ENCODE measurements at regions not wholly inside any gene's neighbourhood (a gene's known extent, or its start where the extent isn't known, plus 50 kb on each side); places are given as distances from the start of the nearest gene placed in this dataset.

DNA sequence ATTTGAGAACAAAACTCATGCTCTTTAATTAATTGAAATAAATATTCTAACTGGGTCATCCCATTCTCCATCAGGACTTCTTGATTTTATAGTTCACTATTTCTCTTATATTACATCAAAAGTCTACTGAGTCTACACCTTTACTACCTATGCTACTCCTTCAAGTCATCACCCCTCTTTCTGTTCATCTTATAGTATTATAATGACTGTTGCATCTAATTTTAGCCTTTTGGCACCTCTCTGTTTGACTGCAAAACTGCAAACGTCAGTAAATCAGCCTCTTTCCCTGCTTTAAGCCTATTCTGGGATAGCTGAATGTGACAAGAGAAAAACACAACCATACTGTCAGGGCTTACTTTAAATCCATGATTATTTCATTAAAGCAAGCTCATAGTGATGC lies 639.1 kb downstream of the GABRG1 start:
- no peak for TF ChIP-seq HDAC2 (CRISPR knock-in tag; IDR thresholded peaks at IDR 0.05)
- TF ChIP-seq, protein P1, sequence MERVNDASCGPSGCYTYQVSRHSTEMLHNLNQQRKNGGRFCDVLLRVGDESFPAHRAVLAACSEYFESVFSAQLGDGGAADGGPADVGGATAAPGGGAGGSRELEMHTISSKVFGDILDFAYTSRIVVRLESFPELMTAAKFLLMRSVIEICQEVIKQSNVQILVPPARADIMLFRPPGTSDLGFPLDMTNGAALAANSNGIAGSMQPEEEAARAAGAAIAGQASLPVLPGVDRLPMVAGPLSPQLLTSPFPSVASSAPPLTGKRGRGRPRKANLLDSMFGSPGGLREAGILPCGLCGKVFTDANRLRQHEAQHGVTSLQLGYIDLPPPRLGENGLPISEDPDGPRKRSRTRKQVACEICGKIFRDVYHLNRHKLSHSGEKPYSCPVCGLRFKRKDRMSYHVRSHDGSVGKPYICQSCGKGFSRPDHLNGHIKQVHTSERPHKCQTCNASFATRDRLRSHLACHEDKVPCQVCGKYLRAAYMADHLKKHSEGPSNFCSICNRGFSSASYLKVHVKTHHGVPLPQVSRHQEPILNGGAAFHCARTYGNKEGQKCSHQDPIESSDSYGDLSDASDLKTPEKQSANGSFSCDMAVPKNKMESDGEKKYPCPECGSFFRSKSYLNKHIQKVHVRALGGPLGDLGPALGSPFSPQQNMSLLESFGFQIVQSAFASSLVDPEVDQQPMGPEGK (CRISPR knock-in tag; IDR thresholded peaks at IDR 0.05) = no peak
- TF ChIP-seq GATAD2A (CRISPR knock-in tag; IDR thresholded peaks at IDR 0.05) = no peak
- TF ChIP-seq POLR2AphosphoS5 (IDR thresholded peaks at IDR 0.05; ENCODE audit: low read depth, low read length) = no peak
- TF ChIP-seq EZH2 (conservative IDR thresholded peaks at IDR 0.05; ENCODE audit: low read depth, low read length) = no peak
- no peak for TF ChIP-seq RAD51 (IDR thresholded peaks at IDR 0.05; ENCODE audit: borderline replicate concordance)
- TF ChIP-seq, protein P2, sequence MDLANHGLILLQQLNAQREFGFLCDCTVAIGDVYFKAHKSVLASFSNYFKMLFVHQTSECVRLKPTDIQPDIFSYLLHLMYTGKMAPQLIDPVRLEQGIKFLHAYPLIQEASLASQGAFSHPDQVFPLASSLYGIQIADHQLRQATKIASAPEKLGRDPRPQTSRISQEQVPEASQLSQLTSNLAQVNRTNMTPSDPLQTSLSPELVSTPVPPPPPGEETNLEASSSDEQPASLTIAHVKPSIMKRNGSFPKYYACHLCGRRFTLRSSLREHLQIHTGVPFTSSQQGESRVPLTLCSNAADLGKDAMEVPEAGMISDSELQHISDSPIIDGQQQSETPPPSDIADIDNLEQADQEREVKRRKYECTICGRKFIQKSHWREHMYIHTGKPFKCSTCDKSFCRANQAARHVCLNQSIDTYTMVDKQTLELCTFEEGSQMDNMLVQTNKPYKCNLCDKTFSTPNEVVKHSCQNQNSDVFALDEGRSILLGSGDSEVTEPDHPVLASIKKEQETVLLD (CRISPR knock-in tag; IDR thresholded peaks at IDR 0.05; ENCODE audit: low read depth) = no peak
- TF ChIP-seq, protein P3, sequence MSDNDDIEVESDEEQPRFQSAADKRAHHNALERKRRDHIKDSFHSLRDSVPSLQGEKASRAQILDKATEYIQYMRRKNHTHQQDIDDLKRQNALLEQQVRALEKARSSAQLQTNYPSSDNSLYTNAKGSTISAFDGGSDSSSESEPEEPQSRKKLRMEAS (IDR thresholded peaks at IDR 0.05) = no peak
- TF ChIP-seq, protein P4, sequence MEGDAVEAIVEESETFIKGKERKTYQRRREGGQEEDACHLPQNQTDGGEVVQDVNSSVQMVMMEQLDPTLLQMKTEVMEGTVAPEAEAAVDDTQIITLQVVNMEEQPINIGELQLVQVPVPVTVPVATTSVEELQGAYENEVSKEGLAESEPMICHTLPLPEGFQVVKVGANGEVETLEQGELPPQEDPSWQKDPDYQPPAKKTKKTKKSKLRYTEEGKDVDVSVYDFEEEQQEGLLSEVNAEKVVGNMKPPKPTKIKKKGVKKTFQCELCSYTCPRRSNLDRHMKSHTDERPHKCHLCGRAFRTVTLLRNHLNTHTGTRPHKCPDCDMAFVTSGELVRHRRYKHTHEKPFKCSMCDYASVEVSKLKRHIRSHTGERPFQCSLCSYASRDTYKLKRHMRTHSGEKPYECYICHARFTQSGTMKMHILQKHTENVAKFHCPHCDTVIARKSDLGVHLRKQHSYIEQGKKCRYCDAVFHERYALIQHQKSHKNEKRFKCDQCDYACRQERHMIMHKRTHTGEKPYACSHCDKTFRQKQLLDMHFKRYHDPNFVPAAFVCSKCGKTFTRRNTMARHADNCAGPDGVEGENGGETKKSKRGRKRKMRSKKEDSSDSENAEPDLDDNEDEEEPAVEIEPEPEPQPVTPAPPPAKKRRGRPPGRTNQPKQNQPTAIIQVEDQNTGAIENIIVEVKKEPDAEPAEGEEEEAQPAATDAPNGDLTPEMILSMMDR (CRISPR knock-in tag; IDR thresholded peaks at IDR 0.05) = no peak

Data from HepG2 (cell line).